AG09309 (cell line): ENCODE measurements at regions not wholly inside any gene's neighbourhood (a gene's known extent, or its start where the extent isn't known, plus 50 kb on each side); places are given as distances from the start of the nearest gene placed in this dataset.

Source experiments
- DNase-seq: peaks from one replicate; pipeline ENCODE4 v3.0.0-alpha.2; 2010; ENCODE audit warnings: low read depth
- H3K4me3 ChIP-seq: 2 replicates; pipeline ENCODE4 v1.5.1; 2011; ENCODE audit warnings: mild to moderate bottlenecking, low read depth, low read length, moderate library complexity; ENCODE audit not compliant: control insufficient read depth
- TF ChIP-seq, protein P1 (sequence below): IDR thresholded peaks from 2 replicates; pipeline ENCODE4 v1.5.1; 2011; ENCODE audit warnings: mild to moderate bottlenecking, low read depth, low read length, inconsistent platforms; ENCODE audit not compliant: insufficient read depth, control insufficient read depth; ENCODE audit errors: missing control alignments

DNA sequence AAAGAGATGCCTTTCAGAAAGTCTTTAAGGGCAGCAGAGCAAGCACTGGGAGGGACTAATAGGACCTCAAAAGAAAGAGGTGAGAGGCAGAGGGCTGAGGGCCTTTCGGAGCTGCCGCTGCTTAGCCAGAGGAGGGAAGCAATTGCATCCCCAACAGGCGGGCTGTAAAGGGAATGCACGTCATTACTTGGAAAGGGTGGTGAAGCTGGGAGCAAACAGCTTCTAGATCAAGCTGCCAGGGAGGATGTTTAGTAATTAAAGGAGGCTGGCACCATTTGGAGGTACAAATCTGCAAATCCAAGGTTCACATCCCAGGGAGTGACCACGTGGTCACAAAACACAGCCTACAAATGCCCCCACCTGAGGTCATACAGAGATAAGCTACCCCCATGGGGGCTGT lies 429.0 kb upstream of the RBFOX1 start:
- TF ChIP-seq, protein P1, sequence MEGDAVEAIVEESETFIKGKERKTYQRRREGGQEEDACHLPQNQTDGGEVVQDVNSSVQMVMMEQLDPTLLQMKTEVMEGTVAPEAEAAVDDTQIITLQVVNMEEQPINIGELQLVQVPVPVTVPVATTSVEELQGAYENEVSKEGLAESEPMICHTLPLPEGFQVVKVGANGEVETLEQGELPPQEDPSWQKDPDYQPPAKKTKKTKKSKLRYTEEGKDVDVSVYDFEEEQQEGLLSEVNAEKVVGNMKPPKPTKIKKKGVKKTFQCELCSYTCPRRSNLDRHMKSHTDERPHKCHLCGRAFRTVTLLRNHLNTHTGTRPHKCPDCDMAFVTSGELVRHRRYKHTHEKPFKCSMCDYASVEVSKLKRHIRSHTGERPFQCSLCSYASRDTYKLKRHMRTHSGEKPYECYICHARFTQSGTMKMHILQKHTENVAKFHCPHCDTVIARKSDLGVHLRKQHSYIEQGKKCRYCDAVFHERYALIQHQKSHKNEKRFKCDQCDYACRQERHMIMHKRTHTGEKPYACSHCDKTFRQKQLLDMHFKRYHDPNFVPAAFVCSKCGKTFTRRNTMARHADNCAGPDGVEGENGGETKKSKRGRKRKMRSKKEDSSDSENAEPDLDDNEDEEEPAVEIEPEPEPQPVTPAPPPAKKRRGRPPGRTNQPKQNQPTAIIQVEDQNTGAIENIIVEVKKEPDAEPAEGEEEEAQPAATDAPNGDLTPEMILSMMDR, result no peak
- H3K4me3 ChIP-seq, result no peak overlapping the region
- no peak for DNase-seq

GRCh38 chr16:6898896-6899295 lies 433.7 kb upstream of the RBFOX1 start:
- DNase-seq, result no peak
- TF ChIP-seq, protein P1, result no peak
- H3K4me3 ChIP-seq, result no peak overlapping the region

DNA sequence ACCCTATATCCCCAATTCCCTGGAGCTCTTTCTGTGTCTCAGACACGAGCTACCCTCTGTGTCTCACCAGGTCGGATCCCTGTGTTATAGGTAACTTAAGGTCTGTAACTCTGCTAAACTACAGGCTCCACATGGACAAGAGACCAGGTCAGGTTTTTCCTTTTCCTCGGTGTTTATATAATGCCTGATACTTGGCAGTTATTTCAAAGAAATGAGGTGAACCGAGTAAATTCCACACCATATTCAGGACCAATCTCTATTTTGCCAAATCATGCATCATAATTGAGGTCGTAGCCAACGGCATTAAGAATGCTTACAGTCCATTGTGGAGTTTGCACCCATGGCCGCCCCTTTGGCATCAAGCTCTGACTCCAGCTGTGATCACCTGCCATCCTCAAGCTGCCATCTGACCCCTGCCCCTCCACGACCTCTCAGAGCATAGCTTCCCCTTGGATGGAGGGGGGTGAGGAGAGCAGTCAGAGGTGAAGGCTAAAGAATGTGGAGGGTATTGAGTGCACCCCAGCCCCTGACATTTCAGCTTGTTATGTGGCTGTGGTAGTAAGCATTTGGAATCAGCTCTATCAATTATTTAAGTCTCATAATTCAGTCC lies 434.7 kb upstream of the RBFOX1 start:
- H3K4me3 ChIP-seq, result no peak overlapping the region
- TF ChIP-seq, protein P1, result no peak
- DNase-seq, result no peak

- no peak for DNase-seq
- H3K4me3 ChIP-seq, result no peak overlapping the region
- TF ChIP-seq, protein P1, result no peak
These were observed 439.7 kb upstream of the RBFOX1 start for GRCh38 chr16:6892966-6893365.

- TF ChIP-seq, protein P1, result no peak
- no peak for DNase-seq
- H3K4me3 ChIP-seq, result no peak overlapping the region
These were observed 441.1 kb upstream of the RBFOX1 start for GRCh38 chr16:6891496-6891895.

GRCh38 chr16:6888531-6888930 lies 444.1 kb upstream of the RBFOX1 start:
- TF ChIP-seq, protein P1, result no peak
- DNase-seq, result no peak
- H3K4me3 ChIP-seq, result no peak overlapping the region

GRCh38 chr16:6884002-6884401 lies 448.6 kb upstream of the RBFOX1 start:
- DNase-seq, result no peak
- no peak overlapping the region for H3K4me3 ChIP-seq
- TF ChIP-seq, protein P1, result no peak
